Right lobe of liver (tissue), 6 donors: ENCODE measurements at regions not wholly inside any gene's neighbourhood (a gene's known extent, or its start where the extent isn't known, plus 50 kb on each side); places are given as distances from the start of the nearest gene placed in this dataset.

Experiments
- ATAC-seq, 4 donors: fragments of 200-7000 bp; cut with Tn5 transposase; one replicate each; pipeline ENCODE4 v1.9.1; 2020; ENCODE audit warnings: mild to moderate bottlenecking in 4 of 4, moderate library complexity in 4 of 4
- DNase-seq, 3 donors: peaks; one replicate each; pipeline ENCODE4 v3.0.0-alpha.2; 2020
- H3K27ac ChIP-seq, 3 donors: fragments of 200-600 bp; one replicate each; pipeline ENCODE4 v1.8.0; 2022
- H3K27me3 ChIP-seq, 2 donors: fragments of 200-600 bp; one replicate each; pipeline ENCODE4 v1.8.0; 2022
- H3K36me3 ChIP-seq, 4 donors: fragments of 200-600 bp; sonication (generic) in 1 of 4; one replicate each; pipeline versions ENCODE4 v1.5.1 to v1.8.0; 2017 to 2022; ENCODE audit warnings: control low read depth in 1 of 4
- H3K4me1 ChIP-seq, 4 donors: fragments of 200-600 bp; sonication (generic) in 1 of 4; one replicate each; pipeline versions ENCODE4 v1.5.1 to v1.8.0; 2017 to 2022; ENCODE audit warnings: control low read depth in 1 of 4
- H3K4me3 ChIP-seq, 3 donors: fragments of 200-600 bp; one replicate each; pipeline ENCODE4 v1.8.0; 2022
- H3K9me3 ChIP-seq, 4 donors: fragments of 200-600 bp; sonication (generic) in 1 of 4; one replicate each; pipeline versions ENCODE4 v1.5.1 to v1.8.0; 2017 to 2022; ENCODE audit warnings: control low read depth in 1 of 4
- POLR2A ChIP-seq: fragments of 450-650 bp; IDR thresholded peaks from one replicate; pipeline ENCODE4 v1.6.1; 2017; ENCODE audit warnings: antibody characterized with exemption, mild to moderate bottlenecking
- WGBS: methylation state at CpG from one replicate; pipeline ENCODE4 v1.1.6; 2018; ENCODE audit warnings: low coverage, low lambda C conversion rate; ENCODE audit not compliant: insufficient coverage; ENCODE audit errors: missing lambda C conversion rate; 5-methylcytosine and 5-hydroxymethylcytosine counted together
- intact Hi-C, 2 donors: fragments of 100-400 bp; cut with DNase I; formaldehyde crosslinking; loops; one replicate each; pipeline versions ENCODE4 v1.11.2 to v1.14.1; 2022
- TF ChIP-seq, protein P1 (sequence below), 4 donors: fragments of 200-600 bp in 3 of 4; fragments of 450-650 bp in 1 of 4; IDR thresholded peaks; one replicate each; pipeline versions ENCODE4 v1.5.1 to v1.8.0; 2016 to 2022; ENCODE audit warnings: antibody characterized with exemption in 4 of 4, mild to moderate bottlenecking in 2 of 4
- donor health status: DM: no; HTN: yes; CAD: no.
- donor health status: DM: no; HTN: no; CAD: no.
- donor health status: DM: no; HTN: no; CAD: no.
- donor health status: DM: no; HTN: yes; CAD: no.
- donor health status: DM: no; HTN: yes; CAD: no.

DNA sequence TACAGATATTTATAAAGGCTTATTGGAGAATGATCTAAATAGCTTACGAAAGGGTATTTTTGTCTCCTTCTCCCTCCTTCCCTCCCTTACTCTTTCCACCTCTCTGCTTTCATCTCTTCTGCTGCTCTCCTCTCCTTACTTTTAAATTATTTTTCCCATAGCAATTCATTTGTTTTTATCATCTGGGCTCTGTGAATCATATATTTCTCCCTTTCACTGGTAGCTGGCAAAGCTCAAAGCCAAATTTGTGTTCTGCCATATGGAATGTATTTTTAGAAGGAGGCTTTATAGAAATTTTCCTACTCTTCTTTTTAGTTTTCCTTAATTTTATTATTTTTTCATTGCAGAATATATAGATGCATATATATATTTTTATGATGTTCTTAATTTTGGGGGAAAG is 385.8 kb downstream of the C3orf38 start:
- DNase-seq (no peak), ATAC-seq (no peak)
- no peaks in the 10 kb centered on the region for H3K36me3 ChIP-seq
- H3K4me3 ChIP-seq: no peak overlapping the region
- no peaks in the 10 kb centered on the region for H3K27me3 ChIP-seq
- no peaks in the 10 kb centered on the region for H3K4me1 ChIP-seq
- TF ChIP-seq, protein P1, sequence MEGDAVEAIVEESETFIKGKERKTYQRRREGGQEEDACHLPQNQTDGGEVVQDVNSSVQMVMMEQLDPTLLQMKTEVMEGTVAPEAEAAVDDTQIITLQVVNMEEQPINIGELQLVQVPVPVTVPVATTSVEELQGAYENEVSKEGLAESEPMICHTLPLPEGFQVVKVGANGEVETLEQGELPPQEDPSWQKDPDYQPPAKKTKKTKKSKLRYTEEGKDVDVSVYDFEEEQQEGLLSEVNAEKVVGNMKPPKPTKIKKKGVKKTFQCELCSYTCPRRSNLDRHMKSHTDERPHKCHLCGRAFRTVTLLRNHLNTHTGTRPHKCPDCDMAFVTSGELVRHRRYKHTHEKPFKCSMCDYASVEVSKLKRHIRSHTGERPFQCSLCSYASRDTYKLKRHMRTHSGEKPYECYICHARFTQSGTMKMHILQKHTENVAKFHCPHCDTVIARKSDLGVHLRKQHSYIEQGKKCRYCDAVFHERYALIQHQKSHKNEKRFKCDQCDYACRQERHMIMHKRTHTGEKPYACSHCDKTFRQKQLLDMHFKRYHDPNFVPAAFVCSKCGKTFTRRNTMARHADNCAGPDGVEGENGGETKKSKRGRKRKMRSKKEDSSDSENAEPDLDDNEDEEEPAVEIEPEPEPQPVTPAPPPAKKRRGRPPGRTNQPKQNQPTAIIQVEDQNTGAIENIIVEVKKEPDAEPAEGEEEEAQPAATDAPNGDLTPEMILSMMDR (IDR thresholded peaks at IDR 0.05): no peak
- TF ChIP-seq POLR2A: no peak
- no peaks in the 10 kb centered on the region for H3K9me3 ChIP-seq
- no peak overlapping the region for H3K27ac ChIP-seq
- WGBS: 50% methylated on average over 1 of the region's 1 CpG
- intact Hi-C loops: no loop called here

DNA sequence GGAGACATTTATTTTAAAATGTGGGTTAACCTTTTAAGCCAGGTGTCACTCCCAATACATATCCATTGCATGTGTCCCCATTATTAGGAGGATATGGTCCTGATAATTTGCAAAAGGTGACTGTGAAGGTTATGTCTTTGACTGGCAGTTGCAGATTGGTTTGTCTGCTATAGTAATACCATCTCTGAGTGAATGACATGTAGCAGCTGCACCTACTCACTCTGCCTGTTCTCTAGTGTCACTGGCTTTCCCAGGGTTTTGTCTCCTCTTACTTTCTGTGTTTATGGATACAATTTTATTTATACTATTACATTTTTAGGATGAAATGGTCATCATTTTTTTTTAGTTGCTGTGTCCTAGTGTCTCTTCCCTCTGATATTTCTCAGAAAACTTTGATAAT is 393.2 kb downstream of the C3orf38 start:
- DNase-seq (no peak), ATAC-seq (no peak)
- no peaks in the 10 kb centered on the region for H3K9me3 ChIP-seq
- no peaks in the 10 kb centered on the region for H3K36me3 ChIP-seq
- intact Hi-C loops: no loop called here
- no peak overlapping the region for H3K4me3 ChIP-seq
- H3K27me3 ChIP-seq: no peaks in the 10 kb centered on the region
- H3K4me1 ChIP-seq: no peaks in the 10 kb centered on the region
- no peak for TF ChIP-seq POLR2A
- TF ChIP-seq, protein P1 (IDR thresholded peaks at IDR 0.05): no peak
- no peak overlapping the region for H3K27ac ChIP-seq

DNA sequence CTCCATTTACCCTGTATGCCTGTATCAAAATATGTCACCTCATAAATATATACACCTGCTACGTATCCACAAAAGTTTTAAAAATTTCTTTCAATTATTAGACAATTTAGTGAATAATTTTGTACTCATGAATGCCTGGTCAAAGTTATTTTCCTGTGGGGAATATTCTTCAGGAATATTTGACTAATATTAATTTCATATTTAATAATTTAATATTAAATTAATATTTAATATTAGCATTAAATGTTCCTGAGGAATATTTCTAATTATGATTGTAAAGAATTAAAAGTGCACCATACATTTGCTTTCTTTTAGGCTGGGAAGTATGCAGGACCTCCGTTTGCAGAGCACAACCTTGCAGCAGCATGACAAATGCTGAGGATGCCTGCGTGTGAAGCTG is 422.7 kb downstream of the C3orf38 start:
- intact Hi-C loops: no loop called here
- TF ChIP-seq, protein P1 (IDR thresholded peaks at IDR 0.05): no peak
- no peak for TF ChIP-seq POLR2A
- no peaks in the 10 kb centered on the region for H3K27me3 ChIP-seq
- DNase-seq: no peak
- no peak for ATAC-seq
- no peaks in the 10 kb centered on the region for H3K9me3 ChIP-seq
- H3K4me3 ChIP-seq: no peak overlapping the region
- no peaks in the 10 kb centered on the region for H3K4me1 ChIP-seq
- no peak overlapping the region for H3K27ac ChIP-seq
- H3K36me3 ChIP-seq: no peaks in the 10 kb centered on the region
- 49% methylated on average over 3 of the region's 3 CpGs for WGBS

DNA sequence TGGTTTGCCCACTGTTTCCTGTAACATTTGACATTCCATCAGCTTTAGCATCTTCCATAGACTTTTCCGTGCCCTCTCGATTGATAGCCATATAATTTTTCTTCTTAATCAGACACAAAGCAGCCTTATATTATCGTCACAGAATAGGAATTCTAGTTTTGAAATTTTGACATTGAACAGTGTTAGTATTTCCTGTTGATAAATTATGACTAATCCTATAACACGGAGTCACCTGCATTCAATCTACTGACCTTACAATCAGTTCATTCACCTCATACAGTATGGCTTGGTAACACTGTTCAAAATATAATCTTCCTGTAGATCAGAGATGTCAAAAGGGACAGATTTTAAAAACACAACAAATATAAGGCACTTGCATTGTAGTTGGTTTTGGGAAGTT is 423.7 kb downstream of the C3orf38 start:
- no peak for TF ChIP-seq POLR2A
- TF ChIP-seq, protein P1 (IDR thresholded peaks at IDR 0.05): no peak
- WGBS: 47% methylated on average over 4 of the region's 4 CpGs
- intact Hi-C loops: no loop called here

DNA sequence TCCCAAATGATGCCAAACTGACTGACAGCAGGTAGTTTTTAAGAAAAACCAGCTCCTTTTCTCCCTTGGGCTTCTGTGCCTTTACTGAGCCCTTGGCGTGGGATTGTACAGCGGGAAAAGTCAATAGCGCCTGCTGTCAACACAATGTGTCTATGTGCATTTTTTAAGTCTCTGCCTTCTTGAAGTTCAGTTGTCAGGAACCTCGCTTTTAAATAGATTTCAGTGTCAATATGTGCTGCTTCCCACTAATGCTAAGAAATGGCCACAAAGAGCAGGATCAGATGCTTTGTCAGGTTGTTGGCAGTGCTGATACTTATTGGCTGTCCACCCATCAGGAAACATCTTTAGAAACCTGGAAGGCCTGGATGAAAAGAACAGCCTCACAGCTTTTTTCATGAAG is 424.4 kb downstream of the C3orf38 start:
- WGBS: 66% methylated on average over 4 of the region's 4 CpGs
- H3K9me3 ChIP-seq: no peaks in the 10 kb centered on the region
- intact Hi-C loops: no loop called here
- no peaks in the 10 kb centered on the region for H3K4me1 ChIP-seq
- TF ChIP-seq, protein P1 (IDR thresholded peaks at IDR 0.05): no peak
- TF ChIP-seq POLR2A: no peak
- DNase-seq: no peak
- ATAC-seq: no peak
- H3K4me3 ChIP-seq: no peak overlapping the region
- H3K27me3 ChIP-seq: no peaks in the 10 kb centered on the region
- no peaks in the 10 kb centered on the region for H3K36me3 ChIP-seq
- no peak overlapping the region for H3K27ac ChIP-seq

More for the DNA sequence above, 423.7 kb downstream of the C3orf38 start:
- DNase-seq: no peak
- Histone ChIP-seq H3K27ac (no peak overlapping the region), H3K36me3 (no peaks in the 10 kb centered on the region), H3K9me3 (no peaks in the 10 kb centered on the region), H3K4me3 (no peak overlapping the region), H3K4me1 (no peaks in the 10 kb centered on the region), H3K27me3 (no peaks in the 10 kb centered on the region)
- no peak for ATAC-seq
